HG03432 (cell line): ENCODE measurements at regions not wholly inside any gene's neighbourhood (a gene's known extent, or its start where the extent isn't known, plus 50 kb on each side); places are given as distances from the start of the nearest gene placed in this dataset.
"Not testable (repeated sequence)": the region's sequence is repeated elsewhere in the genome, so short reads cannot be mapped to it uniquely, and the experiment has no call there.

Source experiments
- ATAC-seq: cut with Tn5 transposase; IDR thresholded peaks from one replicate; pipeline ENCODE4 v1.9.1; 2021; ENCODE audit warnings: mild to moderate bottlenecking, moderate library complexity; ENCODE audit not compliant: unreplicated experiment

DNA sequence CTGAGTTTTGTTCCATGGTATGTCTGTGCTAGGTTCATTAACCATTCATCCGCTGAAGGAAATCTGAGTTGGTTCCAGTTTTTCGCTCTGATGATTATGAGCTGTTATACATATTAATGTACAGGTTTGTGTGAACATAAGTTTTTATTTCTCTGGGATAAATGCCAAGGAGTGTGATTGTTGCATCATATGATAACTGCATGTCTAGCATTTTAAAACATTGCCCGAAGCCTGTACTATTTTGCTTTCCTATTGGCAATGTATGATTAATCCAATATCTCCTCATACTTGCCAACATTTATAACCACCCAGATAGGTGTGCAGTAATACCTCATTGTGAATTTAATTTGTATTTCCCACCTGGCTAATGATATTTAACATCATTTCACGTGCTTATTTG, 322.7 kb downstream of the ZNF326 start:
- ATAC-seq: no peak

DNA sequence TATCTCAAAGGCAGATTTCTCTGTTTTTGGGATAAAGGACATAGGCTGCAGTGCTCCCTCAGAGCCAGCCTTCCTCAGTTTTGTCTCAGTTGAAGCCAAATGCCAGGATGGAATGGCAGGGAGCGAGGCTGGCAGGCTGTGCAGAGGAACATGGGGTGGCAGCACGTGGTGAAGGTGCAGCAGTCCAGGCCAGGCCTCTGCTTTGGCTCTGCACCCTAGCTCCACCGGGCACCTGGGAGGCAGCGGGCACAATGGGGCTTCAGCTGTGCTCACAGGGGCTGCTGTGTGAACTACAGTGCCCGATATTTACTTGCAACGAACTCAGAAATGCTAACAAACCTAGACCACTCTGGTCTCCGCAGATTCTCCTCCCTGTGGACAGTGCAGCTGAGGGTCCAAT, 319.6 kb downstream of the ZNF326 start:
- no peak for ATAC-seq

DNA sequence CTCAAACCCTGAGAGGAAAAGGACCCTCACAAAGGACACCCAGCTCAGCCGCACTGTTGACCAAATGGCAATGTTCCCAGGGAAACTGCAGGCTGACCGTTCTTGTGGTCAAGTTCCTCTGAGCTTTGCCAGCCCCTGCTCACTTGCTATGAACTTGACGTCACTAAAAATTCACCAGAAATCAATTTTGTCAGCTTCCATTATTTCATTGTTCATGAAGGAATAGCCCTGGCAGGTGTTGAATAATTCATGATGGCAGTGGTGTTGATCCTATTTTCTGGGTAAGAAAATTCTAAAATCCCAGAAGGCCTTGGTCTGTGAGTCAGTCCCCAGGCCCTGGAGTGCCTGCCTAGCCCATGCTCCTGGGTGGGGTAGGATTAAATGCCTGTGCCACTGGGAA, 318.9 kb downstream of the ZNF326 start:
- ATAC-seq: no peak

DNA sequence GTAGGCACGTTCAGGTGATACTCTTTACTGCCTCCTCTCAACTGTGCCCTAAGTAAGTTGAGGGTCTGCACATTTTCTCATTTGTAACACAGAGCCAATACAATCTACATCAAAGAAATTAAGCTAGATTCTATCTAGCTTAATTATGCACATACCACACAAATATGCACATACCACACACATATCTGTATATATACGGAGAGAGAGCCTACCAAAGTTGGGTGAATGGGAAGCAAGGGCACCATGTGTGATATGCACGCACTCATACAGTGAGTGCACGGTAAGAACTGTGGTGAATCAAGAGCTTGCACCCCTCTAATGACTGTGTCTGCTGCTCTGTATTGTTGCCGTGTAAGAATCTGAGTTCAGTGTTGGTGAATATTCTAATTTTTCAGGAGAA, 314.9 kb downstream of the ZNF326 start:
- no peak for ATAC-seq

DNA sequence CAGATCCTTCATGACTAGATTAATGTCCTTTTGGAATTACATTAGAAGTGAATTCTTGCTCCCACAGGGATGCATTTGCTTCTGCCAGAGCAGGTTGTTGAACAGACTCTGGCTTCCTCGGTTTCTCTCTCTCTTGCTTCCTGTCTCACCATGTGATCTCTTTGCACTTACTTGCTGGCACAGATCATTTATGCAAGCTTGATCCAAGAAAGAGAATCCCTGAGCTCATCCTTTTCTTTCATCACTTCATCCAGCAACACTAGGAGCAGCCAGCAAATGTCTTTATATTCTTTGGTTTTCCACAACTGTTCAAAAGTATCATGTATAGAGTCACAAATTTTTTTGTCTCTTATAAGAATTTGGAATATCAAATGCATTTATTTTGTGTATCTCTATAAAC, 313.5 kb downstream of the ZNF326 start:
- no peak for ATAC-seq

DNA sequence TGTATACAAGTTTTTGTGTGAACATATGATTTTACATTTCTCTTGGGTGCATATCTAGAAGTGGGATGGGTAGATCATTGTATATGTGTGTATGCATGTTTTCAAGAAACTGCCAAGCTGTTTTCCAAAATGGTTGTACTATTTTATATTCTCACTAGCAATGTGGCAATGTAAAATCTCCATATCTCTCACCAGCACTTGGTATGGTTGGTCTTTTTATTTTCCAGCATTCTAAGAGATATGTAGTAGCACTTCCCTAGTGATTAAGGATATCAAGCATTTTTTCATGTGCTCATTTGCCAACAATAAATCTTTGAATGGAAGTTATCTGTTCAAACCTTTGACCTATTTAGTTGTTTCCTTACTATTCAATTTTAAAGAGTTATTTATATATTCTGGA, 310.7 kb downstream of the ZNF326 start:
- ATAC-seq: no peak

DNA sequence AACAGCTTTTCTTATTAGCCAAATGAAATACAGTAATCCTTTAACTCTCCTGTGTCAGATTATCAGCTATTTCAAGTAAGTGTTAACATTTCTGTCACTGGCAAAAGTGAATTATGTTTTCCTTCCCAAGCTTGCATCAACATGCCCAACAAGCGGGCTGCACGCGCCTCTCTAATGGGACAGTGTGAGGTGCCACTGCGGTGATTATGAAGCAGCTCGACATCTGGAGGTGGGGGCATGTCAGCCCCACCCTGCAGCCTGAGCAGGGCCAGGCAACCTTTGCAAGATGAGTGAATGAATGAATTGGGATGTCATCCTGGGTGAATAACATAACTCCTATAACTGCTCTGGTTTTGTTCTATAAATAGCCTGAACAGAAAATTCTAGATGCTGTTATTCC, 301.4 kb downstream of the ZNF326 start:
- ATAC-seq: no peak

DNA sequence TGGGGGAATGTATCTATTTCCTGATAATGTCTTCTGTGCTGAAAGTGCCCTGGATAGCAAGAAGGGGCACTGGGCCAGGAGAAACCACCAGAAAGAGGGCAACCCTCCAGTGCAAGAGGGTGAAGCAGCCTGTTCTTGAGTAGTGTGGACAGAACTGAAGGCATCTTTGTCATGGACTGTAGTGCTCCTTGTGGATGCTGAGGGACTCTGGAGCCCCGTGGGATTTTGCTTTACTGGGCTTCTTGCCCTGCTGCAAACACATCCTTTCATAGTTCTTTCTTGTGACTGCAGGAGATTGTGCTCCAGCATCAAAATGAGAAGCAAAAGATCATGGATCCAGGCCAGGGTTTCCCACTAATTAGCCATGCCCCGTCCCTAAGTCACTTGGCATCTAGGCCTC, 300.6 kb downstream of the ZNF326 start:
- ATAC-seq: no peak

DNA sequence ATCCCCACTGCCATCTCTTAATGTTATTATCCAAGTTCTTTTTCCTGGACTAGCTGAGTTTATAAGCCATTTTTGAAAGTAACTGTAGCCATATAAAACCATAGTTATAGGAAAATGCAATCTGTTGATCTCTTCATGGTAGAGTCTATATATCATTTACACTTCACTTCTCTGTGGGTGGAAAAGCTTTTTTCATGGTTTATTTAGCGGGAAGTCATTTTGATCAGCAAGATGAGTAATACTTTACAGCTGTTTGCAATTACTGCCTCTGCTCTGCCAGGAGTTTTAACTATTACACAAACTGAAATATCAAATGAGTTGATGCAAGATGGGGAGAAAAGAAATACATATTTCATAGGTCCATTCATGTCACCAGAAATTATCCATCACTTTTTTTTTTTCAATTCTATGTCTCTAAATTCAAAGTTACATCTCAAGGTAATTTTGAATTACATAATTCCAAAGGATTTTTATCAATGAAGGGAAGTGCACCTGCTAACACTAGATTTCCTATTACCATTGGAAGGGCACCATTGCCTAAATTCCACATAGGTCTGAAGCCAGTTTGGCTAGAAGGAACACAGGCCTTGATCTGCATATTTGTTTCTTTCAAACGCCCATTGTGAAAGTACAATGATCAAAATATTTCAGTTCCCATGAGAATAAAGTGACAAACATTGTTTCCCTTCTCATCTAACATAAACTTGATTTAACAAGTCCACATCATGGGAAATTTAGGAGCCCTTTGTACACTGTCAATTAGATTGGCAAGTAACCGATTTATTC, 296.7 kb downstream of the ZNF326 start:
- no peak for ATAC-seq

DNA sequence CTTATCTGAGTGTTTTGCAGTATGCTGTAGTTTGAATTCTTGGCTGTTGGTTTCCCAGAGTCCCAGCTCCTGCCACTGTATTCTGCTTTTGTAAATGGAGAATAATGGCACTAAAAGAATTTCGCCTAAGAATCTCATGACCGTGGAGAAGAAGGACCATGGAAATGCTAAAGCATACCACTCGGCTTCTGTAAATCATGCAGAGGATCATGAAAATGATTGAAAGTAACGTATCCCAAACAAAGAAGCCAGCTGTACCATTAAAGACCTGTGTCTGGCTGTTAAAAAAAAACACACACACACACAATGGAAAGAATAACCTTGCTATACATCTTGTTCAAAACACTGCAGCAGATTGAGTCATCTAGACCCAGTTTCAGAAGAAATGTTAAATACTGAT, 287.9 kb downstream of the ZNF326 start:
- ATAC-seq: no peak

DNA sequence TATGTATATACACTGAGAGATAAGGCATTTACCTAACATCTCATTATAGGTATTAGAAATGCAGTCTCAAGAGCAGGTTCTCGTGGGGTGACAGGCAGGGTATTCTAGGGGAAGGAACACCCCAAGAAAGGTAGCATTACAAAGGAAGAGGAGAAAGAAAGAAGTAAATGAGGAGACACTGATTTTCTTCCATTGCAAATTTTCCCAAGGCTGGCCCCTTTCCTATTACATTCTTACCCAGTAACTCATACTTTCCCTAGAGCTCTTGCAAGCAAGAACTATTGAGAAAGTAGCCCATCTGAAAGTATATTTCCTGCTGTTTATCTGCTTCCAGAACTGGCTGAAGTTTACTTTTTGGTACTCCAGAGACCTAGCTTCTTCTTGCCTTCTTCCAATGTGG, 287.0 kb downstream of the ZNF326 start:
- ATAC-seq: not testable (repeated sequence)

DNA sequence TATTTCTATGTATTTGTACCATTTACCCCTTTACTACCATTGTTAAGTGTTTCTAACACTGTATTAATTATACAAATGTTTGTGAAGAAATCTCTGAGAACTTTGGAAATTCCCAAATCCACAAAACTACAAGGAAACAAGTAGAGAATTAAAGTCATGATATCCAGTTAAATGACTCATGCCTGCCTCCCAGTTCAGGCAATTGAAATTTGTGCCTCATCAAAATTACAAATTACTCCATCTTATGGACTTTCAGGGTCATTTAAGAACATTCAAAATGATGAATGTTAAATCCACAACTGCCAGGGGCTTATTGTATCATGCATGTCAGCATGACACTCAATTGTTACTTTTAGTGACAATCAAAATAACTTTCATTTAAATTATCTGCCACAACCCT, 282.4 kb downstream of the ZNF326 start:
- no peak for ATAC-seq

DNA sequence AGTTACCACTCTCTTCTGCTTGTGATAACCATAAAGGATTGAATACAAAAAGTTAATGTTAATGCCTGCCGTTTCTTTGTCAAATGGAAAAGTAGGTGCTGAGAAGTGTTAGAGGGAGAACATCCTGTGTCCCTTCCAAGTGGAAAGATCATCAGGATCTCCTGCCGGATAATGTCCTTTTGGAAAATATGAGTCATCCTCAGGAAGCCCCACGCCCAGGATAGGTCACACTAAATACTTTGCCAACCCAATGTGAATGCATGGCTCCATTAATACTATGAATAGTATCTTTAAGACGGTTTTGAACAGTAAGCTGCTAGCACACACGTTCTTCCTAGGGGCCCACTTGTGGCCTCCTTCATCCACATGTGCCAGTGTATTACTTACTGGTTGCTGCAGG, 279.5 kb downstream of the ZNF326 start:
- no peak for ATAC-seq

DNA sequence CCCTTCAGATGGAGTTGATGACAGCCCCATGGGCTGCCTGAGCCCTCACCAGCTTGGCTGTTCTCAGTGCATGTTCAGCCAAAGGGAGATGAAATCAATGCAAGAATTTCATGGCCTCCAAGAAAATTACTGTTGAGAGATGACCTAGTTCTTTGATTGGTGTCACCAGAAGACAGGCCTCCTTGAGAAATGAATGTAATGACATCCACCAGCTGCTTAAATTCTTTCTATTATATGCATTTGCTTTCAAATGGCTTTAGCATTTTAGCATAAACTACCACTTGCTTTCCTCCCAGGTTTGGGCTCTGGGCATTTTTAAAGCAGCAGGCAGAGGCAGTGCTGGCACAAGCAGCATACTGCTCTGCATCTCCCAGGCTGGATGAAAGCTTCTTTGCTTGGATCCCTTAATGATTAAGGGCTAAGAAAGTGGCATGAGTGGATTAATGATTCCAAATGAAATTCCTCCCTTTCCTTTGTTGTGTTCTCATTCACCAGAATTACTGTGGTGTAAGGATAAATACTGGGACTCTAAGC, 278.4 kb downstream of the ZNF326 start:
- ATAC-seq: no peak

DNA sequence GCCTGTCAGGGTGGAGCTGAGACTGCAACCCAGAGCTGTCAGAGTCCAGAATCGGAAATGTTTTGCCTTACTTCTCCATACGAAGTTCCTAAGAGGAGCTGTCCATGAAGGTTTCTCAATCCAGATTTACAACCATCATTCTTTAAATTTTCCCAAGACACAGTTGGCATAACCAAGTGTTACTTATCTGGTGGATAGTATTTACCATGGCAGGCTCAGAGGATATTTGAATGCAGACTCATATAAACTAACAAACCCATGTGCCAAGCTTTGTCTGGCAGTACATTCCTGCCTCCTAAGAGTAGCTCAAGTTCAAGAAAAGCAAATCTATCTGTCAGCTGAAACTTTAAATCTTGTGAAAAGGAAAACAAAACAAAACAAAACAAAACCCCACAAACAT, 267.9 kb downstream of the ZNF326 start:
- ATAC-seq: no peak

DNA sequence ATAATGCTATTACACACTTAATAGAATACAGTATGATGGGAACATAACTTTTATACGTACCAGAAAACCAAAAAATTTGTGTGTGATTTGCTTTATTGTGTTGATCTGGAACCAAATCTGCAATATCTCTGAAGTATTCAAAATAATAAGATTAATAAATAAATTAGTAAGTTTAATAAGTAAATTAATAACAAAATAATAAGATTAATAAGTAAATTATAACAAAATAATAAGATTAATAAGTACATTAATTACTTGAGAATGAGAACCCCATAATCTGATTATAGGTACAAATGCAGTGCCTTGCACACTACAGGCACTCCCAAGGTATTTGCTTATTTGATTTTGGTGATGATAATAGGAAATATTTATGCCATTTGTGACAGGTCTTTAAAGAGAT, 267.4 kb downstream of the ZNF326 start:
- no peak for ATAC-seq

DNA sequence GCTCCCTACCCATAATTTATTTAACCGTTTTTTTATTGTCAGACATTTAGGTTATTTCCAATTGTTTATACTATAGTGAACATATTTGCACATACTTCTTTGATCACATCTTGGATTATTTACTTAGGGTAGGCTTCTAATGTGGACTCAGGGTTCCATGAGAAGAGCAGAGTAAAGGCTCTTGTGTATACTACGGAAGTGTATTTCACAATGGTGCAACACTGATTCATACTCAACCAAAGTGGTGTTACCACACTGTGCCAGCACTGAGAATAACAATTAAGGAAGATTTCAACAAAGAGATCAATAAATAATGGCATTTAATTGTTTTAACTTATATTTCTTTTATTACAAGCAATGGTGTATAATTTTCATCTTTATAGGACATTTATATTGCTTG, 251.2 kb downstream of the ZNF326 start:
- no peak for ATAC-seq

DNA sequence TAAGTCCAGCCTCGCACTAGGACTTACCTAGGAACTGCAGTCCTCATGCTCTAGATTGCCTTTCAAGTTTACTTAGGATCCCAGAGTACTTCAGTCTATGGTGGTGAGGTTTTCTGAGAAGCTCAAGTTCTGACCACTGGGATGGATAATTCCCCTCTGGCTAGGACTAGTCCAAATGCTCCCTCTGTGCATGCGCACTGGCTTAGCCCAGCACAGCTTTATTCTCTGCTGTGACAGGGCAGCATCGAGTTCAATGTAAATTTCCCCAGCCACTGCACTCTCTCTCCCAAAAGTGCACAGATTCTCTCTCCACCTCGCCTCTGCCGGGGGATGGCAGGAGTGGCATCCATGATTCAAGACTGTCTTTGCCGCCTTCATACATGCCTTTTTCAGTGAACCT, 241.6 kb downstream of the ZNF326 start:
- ATAC-seq: no peak

DNA sequence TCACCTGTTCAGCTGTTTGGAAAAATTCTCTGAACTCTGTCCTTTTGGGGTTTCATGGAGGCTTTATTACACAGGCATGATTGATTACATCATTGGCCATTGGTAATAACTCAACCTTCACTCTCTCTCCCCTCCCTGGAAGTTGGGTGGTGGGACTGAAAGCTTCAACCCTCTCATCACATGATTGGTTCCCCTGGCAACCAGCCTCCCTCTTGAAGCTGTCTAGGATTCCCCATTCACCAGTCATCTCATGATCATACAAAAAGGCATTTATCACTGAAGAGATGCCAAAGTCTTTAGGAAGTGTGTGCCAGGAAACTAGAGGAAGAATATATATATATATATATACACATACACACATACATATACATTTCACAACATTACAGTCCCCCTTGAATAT, 228.5 kb downstream of the ZNF326 start:
- ATAC-seq: no peak

DNA sequence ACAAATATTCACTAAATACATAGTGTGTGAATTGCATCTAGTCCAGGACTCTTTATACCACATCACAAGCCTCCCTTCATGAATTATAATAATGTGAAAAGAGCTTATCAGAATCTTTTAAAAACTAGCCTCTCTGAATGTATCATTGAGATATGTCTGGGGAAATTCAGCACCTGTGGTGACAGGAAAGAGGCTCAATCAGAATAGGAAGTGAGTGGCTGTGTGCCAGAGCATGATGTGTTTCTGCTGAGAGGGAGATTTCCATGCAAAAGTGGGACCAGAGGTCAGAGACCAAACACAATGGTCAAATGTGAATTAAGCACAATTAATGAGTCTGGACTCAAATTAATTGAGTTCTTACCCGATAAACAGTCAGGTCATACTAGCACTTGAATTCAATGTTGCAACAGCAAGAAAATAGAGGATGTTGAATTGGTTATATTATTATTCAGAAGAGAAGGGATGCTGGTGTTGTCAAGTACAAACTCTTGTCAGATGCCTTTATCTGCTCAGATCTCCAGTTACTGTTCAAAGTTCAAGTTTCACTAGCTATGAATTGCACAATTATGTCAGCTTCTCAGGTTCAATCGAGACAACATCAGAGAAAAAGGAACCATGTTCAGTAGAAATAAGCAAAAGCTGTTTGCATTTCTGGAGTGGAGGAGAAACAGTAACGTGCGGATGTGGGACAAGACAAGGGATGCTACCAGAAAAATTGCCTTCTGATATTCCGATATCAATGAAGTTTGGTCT, 226.2 kb downstream of the ZNF326 start:
- ATAC-seq: no peak

DNA sequence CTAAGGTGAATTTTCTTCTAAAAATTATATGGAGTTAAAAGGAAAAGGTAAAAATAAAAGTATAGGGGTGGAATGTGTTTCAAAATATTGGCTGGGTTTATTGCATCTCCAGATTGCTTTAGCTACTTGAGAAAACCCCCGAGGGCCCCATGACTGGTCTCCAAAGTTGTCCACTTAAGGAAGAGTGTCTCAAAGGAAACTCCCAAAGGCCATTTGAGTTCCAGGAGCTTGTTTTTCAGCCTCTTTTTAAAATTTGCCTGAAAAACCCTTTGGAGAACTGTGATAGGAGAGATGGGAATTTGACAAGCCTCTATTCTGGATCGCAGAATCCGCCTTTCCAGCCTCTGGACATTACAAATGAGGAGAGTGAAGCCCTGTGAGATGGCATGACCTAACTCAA, 225.6 kb downstream of the ZNF326 start:
- no peak for ATAC-seq

DNA sequence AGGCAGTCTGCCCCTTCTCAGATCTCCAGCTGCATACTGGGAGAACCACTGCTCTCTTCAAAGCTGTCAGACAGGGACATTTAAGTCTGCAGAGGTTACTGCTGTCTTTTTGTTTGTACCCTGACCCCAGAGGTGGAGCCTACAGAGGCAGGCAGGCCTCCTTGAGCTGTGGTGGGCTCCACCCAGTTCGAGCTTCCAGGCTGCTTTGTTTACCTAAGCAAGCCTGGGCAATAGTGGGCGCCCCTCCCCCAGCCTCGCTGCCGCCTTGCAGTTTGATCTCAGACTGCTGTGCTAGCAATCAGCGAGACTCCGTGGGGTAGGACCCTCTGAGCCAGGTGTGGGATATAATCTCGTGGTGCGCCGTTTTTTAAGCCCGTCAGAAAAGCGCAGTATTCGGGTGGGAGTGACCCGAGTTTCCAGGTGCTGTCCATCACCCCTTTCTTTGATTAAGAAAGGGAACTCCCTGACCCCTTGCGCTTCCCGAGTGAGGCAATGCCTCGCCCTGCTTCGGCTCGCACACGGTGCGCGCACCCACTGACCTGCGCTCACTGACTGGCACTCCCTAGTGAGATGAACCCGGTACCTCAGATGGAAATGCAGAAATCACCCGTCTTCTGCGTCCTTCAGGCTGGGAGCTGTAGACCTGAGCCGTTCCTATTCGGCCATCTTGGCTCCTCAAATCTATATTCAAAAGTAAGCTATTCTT, 224.4 kb downstream of the ZNF326 start:
- ATAC-seq: not testable (repeated sequence)
